ENCODE measurements at regions not wholly inside any gene's neighbourhood (a gene's known extent, or its start where the extent isn't known, plus 50 kb on each side); places are given as distances from the start of the nearest gene placed in this dataset.

GRCh38 chr3:118543832-118544231, 490.8 kb downstream of the IGSF11 start:
- no TSS peak for BruUV-seq (replicated peaks)
- Mint-ChIP-seq H3K36me3 (ENCODE audit: insufficient read depth, unreplicated experiment) (no peaks in the 10 kb centered on the region), H3K9me3 (ENCODE audit: low read depth, unreplicated experiment) (peaks cover 7% of the 10 kb centered on the region), H3K4me3 (ENCODE audit: low read depth, unreplicated experiment) (no peak overlapping the region), H3K27me3 (ENCODE audit: unreplicated experiment) (no peaks in the 10 kb centered on the region), H3K27ac (ENCODE audit: unreplicated experiment) (peak overlapping the region; percentile 60), H3K4me1 (ENCODE audit: low read depth, unreplicated experiment) (peaks cover 35% of the 10 kb centered on the region)
- CTCF ChIA-PET = no interaction called here
- intact Hi-C loops (cut with micrococcal nuclease; ENCODE audit: unreplicated experiment) = no loop called here
- DNase-seq = no peak
- no peak for TF ChIP-seq CTCF (IDR thresholded peaks at IDR 0.05; ENCODE audit: unreplicated experiment)

- DNase-seq = peak; percentile 36
- TF ChIP-seq CTCF (IDR thresholded peaks at IDR 0.05; ENCODE audit: unreplicated experiment) = no peak
- intact Hi-C loops (cut with micrococcal nuclease; ENCODE audit: unreplicated experiment) = no loop called here
- H3K4me3 Mint-ChIP-seq (ENCODE audit: low read depth, unreplicated experiment) = no peak overlapping the region
- CTCF ChIA-PET = no interaction called here
- BruUV-seq (replicated peaks) = no TSS peak
- peak overlapping the region; percentile 60 for H3K27ac Mint-ChIP-seq (ENCODE audit: unreplicated experiment)
- peaks cover 35% of the 10 kb centered on the region for H3K4me1 Mint-ChIP-seq (ENCODE audit: low read depth, unreplicated experiment)
- no peaks in the 10 kb centered on the region for H3K36me3 Mint-ChIP-seq (ENCODE audit: insufficient read depth, unreplicated experiment)
- peaks cover 7% of the 10 kb centered on the region for H3K9me3 Mint-ChIP-seq (ENCODE audit: low read depth, unreplicated experiment)
- no peaks in the 10 kb centered on the region for H3K27me3 Mint-ChIP-seq (ENCODE audit: unreplicated experiment)
These were observed 490.2 kb downstream of the IGSF11 start for GRCh38 chr3:118544458-118544857.

GRCh38 chr3:118548434-118548833, 486.2 kb downstream of the IGSF11 start:
- intact Hi-C loops (cut with micrococcal nuclease; ENCODE audit: unreplicated experiment) = no loop called here
- no peaks in the 10 kb centered on the region for H3K27me3 Mint-ChIP-seq (ENCODE audit: unreplicated experiment)
- TF ChIP-seq CTCF (IDR thresholded peaks at IDR 0.05; ENCODE audit: unreplicated experiment) = no peak
- H3K9me3 Mint-ChIP-seq (ENCODE audit: low read depth, unreplicated experiment) = peaks cover 4% of the 10 kb centered on the region
- CTCF ChIA-PET = interaction anchor here (0.6 kb wide), 1 partner anchor 1065 kb away, joined by 5 read pairs; no protein-coding TSS in a partner anchor
- no peak for DNase-seq
- H3K4me3 Mint-ChIP-seq (ENCODE audit: low read depth, unreplicated experiment) = no peak overlapping the region
- H3K36me3 Mint-ChIP-seq (ENCODE audit: insufficient read depth, unreplicated experiment) = no peaks in the 10 kb centered on the region
- H3K4me1 Mint-ChIP-seq (ENCODE audit: low read depth, unreplicated experiment) = peaks cover 24% of the 10 kb centered on the region
- no TSS peak for BruUV-seq (replicated peaks)
- H3K27ac Mint-ChIP-seq (ENCODE audit: unreplicated experiment) = no peak overlapping the region

GRCh38 chr3:118550122-118550521, 484.5 kb downstream of the IGSF11 start:
- no peak for DNase-seq
- no peak for TF ChIP-seq CTCF (IDR thresholded peaks at IDR 0.05; ENCODE audit: unreplicated experiment)
- Mint-ChIP-seq H3K4me1 (ENCODE audit: low read depth, unreplicated experiment) (peaks cover 7% of the 10 kb centered on the region), H3K27me3 (ENCODE audit: unreplicated experiment) (no peaks in the 10 kb centered on the region), H3K27ac (ENCODE audit: unreplicated experiment) (no peak overlapping the region), H3K36me3 (ENCODE audit: insufficient read depth, unreplicated experiment) (no peaks in the 10 kb centered on the region), H3K9me3 (ENCODE audit: low read depth, unreplicated experiment) (peaks cover 4% of the 10 kb centered on the region), H3K4me3 (ENCODE audit: low read depth, unreplicated experiment) (no peak overlapping the region)
- BruUV-seq (replicated peaks) = no TSS peak
- intact Hi-C loops (cut with micrococcal nuclease; ENCODE audit: unreplicated experiment) = no loop called here
- CTCF ChIA-PET = interaction anchor here (0.5 kb wide), 1 partner anchor 661 kb away, joined by 4 read pairs; no protein-coding TSS in a partner anchor
